AG10803 (cell line): ENCODE measurements at regions not wholly inside any gene's neighbourhood (a gene's known extent, or its start where the extent isn't known, plus 50 kb on each side); places are given as distances from the start of the nearest gene placed in this dataset.
A peak's percentile ranks its signal among the peaks of the same experiment; 100 is the strongest.

ENCODE experiments used
- DNase-seq: peaks from one replicate; pipeline ENCODE4 v3.0.0; 2010; ENCODE audit warnings: low read depth
- H3K4me3 ChIP-seq: 2 replicates; pipeline ENCODE4 v1.5.1; 2011; ENCODE audit warnings: mild to moderate bottlenecking, low read length, control low read depth
- TF ChIP-seq, protein P1 (sequence below): conservative IDR thresholded peaks from 2 replicates; pipeline ENCODE4 v1.5.1; 2011; ENCODE audit warnings: mild to moderate bottlenecking, low read length, control low read depth, inconsistent platforms

- H3K4me3 ChIP-seq = no peak overlapping the region
- TF ChIP-seq, protein P1, sequence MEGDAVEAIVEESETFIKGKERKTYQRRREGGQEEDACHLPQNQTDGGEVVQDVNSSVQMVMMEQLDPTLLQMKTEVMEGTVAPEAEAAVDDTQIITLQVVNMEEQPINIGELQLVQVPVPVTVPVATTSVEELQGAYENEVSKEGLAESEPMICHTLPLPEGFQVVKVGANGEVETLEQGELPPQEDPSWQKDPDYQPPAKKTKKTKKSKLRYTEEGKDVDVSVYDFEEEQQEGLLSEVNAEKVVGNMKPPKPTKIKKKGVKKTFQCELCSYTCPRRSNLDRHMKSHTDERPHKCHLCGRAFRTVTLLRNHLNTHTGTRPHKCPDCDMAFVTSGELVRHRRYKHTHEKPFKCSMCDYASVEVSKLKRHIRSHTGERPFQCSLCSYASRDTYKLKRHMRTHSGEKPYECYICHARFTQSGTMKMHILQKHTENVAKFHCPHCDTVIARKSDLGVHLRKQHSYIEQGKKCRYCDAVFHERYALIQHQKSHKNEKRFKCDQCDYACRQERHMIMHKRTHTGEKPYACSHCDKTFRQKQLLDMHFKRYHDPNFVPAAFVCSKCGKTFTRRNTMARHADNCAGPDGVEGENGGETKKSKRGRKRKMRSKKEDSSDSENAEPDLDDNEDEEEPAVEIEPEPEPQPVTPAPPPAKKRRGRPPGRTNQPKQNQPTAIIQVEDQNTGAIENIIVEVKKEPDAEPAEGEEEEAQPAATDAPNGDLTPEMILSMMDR = no peak
- no peak for DNase-seq
These were observed 168.5 kb downstream of the SUCLG1 start for GRCh38 chr2:84290537-84290936.

- TF ChIP-seq, protein P1 = no peak
These were observed 170.8 kb downstream of the SUCLG1 start for GRCh38 chr2:84288293-84288692.

DNA sequence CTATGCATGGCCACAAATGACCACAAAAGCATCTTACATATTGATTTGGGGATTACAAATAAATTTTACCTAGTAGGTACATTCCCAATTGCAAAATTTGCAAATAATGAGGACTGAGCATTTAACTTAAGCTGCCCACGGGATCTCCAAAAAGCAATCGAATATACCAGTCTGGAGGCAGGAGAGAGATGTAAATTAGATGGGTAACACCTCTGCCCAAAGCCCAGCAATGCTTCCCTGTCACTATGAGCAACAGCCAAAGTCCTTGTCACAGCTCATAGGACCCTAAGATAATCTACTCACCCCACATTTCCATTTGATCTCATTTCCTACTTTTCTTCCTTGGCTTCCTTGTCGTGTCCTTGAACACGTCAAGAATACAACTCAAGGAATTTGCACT is 172.2 kb downstream of the SUCLG1 start:
- no peak for DNase-seq
- H3K4me3 ChIP-seq = no peak overlapping the region
- TF ChIP-seq, protein P1 = no peak

More at GRCh38 chr2:84288293-84288692, 170.8 kb downstream of the SUCLG1 start:
- no peak for DNase-seq
- H3K4me3 ChIP-seq = no peak overlapping the region

- TF ChIP-seq, protein P1 = no peak
- no peak overlapping the region for H3K4me3 ChIP-seq
- peak; percentile 12 for DNase-seq
These were observed 173.9 kb downstream of the SUCLG1 start for GRCh38 chr2:84285056-84285747.

GRCh38 chr2:84283506-84283905 is 175.6 kb downstream of the SUCLG1 start:
- TF ChIP-seq, protein P1 = no peak
- DNase-seq = no peak
- H3K4me3 ChIP-seq = no peak overlapping the region

DNA sequence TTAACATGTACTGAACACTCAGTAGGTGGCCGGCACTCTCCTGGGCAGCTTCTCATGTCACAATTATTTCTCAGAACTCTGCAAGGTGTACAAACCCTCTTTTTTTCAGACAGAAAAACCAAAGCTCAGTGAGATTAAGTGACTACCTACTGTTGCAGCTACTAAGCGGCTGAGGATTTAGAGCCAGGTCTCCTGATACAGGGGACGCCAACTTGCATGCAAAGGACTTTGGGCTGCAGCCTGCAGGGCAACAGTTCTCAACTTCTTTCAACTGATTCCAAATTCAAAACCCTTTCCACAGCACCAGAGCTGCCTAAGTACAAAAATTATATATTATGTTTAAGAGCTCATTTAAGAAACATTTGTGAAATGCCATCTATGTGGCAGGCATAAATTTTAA is 177.6 kb downstream of the SUCLG1 start:
- no peak overlapping the region for H3K4me3 ChIP-seq
- TF ChIP-seq, protein P1 = no peak
- no peak for DNase-seq

DNA sequence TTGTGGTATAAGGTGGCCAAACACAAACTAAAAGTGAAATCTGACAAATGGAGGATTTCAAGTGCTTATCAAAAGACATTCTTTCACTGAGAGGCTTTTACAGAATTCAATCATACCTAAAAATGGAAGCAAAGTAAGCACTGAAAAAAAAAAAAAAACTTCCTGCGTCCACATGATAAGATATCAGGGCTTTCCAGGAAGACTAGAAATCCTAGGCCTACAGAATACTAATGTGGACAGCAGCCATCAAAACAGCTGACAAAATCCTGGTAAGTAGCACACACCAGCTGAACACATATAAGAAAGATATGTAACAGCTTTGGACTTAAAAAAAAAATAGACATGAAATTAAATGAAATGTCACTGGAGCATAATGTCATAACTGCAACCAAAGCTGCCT is 178.2 kb downstream of the SUCLG1 start:
- DNase-seq = no peak
- TF ChIP-seq, protein P1 = no peak
- H3K4me3 ChIP-seq = no peak overlapping the region
